Hematopoietic multipotent progenitor cell treated with erythropoietin and hydrocortisone succinate and interleukin-3 and kit ligand, for 15 days (in vitro differentiated cells): ENCODE measurements at regions not wholly inside any gene's neighbourhood (a gene's known extent, or its start where the extent isn't known, plus 50 kb on each side); places are given as distances from the start of the nearest gene placed in this dataset.
"Not testable (repeated sequence)": the region's sequence is repeated elsewhere in the genome, so short reads cannot be mapped to it uniquely, and the experiment has no call there.

Experiments used
- DNase-seq: peaks from one replicate; pipeline ENCODE4 v3.0.0-alpha.2; 2015; ENCODE audit warnings: low spot score

DNA sequence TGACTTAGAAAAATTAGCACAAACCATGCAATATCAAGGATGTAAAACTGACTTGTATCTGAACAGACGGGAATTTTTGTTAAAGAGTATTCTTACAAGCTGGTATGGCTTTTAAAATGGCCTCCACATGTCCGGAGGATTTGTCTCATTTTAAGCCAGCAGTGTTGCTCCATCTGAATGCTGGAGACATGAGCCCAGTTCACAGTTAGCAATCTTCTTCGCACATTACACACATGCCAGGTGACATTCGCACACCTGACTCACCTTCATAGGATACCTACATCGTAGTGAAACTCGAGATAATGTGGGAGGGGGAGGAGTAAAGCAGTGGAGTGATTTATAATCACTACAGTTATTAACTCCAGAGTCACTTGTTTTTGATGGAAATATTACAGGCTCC is 231.8 kb upstream of the RBBP8 start:
- DNase-seq: no peak

DNA sequence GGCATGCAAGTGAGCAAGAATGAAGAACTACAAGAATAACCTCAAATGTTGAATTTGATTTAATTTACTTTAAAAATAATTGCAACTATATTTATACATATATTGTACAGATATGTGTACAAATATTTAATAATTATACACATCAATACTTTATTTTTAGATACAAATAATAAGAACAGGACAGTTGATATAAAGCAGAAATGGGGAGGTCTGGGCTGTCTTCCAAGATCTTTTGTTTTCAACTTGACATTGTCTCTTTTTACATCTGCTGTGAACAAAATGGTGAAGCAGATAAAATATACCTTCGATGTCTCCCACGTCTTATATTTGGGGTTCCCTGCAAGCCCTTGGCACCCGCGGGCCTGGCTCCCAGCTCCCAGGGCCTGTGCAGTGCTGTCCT is 231.3 kb upstream of the RBBP8 start:
- no peak for DNase-seq

DNA sequence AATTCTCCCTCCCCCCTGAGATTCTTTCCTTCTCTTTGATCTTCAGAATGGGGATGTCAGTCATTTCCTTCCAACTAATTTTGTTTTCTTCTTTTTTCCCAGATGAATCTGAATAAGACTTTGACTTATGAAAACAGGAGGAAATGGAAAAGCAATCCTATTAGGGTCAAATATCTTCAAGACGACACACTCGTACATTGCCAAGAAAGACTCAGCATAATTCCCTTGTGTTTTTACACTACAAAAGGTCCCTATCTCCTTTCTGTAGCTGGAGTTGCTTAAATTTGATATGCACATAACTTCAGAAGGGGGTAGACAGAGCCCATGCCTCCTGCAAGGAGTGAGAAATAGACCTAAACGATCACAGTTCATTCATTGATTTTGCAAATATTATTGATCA is 230.3 kb upstream of the RBBP8 start:
- no peak for DNase-seq

DNA sequence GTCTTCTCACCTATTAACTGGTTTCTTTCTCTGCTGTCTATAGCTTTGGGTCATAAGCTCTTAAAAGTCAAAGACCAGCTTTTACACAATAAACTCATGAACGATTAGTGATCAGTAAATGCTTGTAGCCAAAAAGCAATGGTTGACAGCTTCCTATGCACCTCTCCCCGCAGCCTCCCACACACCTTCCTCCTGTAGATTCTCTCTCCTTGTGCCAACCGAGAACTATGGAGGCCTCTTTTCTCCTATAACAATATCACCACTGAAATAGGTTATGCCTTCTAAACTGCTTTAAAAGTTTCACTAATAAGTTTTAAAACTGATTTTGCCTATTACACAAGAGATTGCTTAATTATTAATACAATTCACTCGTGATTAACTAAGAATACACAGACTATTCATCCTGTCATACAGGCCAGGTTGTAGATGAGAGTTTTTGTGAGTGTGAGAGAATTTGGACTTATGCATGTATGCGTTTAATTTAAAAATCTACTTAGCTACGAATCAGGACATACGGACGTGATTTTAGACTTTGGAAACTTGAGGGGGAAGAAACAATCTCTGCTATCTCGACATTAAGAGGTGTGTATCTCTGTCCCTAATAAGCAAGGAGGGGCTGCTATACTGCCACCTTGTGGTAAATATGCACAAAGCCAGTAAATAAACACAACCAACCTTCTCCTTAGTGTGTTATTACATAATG is 229.1 kb upstream of the RBBP8 start:
- DNase-seq: peak; percentile 46

DNA sequence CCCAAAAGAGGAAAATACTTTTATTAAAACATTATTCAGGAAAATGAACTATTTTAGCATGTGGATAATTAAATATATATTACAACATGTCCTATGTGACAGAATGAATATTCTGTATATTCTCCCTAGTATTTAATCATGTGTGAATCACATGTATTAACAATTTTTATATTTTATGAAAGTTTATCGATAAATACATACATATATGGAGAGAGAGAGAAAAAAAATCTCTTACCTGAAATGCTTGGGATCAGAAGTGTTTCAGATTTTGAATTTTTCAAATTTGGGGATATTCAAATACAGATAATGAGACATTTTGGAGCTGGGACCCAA is 228.6 kb upstream of the RBBP8 start:
- DNase-seq: no peak

DNA sequence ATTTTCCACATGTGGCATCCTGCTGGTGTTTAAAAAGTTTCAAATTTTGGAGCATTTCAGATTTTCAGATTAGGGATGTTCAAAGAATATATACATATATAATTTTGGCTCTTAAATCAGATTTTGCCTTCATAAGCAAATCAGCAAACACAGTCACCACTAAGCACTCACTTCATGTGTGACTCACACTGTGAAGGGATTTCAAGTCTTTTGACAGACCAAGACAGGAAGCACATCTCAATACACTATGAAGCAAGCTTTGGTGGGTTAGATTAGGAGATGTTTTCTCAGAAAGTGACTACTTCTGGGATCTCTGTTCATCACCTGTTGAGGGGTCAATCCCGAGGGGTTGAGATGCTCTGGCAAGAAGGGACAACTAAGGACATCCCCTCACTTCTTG is 227.8 kb upstream of the RBBP8 start:
- DNase-seq: no peak

DNA sequence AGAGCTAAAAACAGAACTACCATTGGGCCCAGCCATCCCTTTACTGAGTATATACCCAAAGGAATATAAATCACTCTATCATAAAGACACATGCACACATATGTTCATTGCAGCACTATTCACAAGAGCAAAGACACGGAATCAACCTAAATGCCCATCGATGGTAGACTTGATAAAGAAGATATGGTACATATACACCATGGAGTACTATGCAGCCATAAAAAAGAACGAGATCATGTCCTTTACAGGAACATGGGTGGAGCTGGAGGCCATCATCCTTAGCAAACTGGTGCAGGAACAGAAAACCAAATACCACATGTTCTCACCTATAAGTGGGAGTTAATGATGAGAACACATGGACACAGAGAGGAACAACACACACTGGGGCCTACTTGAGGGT is 227.1 kb upstream of the RBBP8 start:
- DNase-seq: not testable (repeated sequence)

DNA sequence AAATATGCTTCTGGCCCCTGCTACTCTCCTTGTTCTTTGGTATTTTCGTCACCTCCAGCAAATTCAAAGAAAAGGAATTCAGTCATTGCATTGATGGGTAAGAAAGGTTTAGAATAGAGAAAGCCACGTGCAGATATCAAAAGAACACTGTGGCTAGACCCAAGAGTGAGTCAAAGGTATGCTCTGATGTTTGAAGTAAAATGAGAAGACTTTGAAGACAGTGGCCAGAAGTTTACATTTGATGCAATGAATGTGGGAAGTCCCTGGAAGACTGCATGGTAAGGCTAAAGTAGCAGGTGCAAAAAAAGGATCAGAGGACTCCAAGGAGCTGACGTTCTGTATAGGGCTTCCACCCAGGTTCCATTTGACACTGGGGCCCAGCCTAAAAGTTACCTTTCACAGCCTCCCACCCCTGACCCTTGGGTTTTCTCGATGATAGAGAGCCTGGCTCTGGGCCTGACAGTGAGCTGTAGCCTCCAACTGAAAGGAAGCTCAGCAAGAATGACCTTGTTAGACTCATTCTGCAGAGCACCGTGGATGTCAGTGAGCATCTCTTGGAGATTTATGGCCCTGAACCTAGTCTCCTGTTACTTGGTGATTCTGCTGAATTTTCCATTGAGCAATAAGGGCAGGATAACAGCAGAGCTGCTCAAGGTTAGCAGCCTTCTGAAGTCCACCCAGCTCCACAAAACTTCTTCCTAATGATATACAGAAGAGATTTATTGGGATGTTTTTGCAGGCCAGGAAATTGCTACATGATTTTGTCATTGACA is 223.7 kb upstream of the RBBP8 start:
- DNase-seq: no peak

DNA sequence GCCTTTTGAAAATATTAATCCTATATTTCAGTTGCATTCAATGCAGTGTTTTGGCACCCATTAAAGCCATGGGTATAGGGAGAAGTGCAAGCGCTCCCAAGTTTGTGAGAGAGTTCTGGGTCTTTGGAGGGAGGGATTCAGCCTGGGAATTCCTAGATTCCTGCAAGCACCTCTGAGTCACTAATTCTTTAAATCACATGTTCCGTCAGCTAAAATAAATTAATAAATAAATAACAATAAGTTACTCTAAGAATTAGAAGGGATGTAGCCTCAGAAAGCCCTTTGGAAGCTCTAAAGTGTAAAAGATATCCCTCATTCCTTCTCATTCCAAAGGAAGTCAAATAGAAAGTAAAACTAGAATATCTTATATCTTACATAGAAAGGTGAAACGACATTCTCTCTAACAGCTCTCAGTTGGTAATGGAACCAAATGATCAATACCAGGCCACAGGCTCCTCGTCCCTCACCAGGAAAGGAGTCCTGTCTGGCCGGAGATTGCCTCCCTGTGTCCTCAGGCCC is 222.4 kb upstream of the RBBP8 start:
- no peak for DNase-seq

DNA sequence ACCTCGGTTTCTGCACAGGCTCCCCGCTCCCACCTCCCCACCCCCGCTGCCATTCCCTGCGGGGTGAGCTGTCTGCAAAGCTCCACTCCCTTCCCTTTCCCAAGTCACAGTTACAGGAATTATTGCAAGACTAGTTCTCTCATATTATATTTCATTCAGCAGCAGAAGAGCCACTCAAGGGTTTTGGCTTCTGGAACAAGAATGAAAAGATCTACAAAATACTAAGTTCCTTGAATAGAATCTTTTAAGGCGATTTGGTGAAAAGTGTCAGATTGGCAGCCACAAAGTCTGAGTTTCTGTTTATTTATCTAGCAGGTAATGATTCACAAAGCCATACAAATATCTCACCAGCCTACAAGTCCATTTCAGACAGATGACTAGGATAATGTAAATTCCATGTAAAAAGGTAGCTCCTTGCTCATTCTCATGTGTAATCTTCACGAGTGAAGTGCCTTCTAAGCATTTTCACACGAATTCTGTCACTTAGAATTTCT is 221.9 kb upstream of the RBBP8 start:
- no peak for DNase-seq

DNA sequence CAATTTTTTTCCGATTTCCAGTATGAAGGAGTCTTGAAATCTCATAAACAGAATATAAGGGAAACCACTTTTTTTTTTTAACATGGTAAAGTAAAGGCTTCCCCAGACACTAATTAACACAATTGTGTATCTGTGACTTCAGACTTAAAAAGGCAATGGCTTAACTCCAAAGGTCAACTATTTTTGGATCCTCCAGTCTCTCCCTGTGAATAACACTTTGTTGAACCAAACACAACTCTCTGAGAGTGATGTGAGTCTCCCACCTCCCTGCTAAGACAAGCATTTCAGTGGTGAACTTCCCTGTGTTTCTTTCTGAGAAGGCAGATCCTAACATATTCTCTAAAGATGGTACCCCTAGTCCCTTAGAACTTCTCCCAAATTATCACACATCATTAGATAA is 219.6 kb upstream of the RBBP8 start:
- no peak for DNase-seq

DNA sequence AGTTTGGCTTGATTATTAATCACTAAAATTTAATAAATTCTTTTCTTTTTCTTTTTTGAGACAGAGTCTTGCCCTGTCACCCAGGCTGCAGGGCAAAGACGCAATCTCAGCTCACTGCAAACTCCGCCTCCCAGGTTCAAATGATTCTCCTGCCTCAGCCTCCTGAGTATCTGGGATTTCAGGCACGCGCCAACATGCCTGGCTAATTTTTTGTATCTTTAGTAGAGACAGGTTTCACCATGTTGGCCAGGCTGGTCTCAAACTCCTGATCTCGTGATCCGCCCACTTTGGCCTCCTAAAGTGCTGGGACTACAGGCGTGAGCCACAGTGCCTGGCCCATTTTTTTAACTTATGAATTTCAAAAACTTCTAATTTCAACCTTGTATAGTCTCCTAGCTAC is 215.6 kb upstream of the RBBP8 start:
- DNase-seq: not testable (repeated sequence)

DNA sequence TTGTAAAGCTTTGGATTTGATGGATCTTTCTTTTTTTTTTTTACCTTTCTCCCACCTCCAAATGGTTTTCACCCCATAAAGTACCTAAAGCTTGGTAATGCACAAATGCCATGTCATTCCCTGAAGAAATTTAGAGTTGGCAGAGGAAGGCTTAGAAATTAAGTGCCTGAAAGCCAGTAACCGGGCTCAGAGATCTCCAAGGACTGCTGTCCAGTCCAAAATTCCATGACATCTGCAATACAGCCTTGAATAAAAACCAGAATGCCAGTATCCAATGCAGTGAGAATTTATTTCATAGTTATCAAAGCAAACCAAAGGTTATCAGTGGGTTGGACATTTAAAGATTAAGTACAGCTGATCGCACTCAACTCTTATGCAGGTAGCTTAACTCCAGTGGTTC is 209.9 kb upstream of the RBBP8 start:
- DNase-seq: no peak

DNA sequence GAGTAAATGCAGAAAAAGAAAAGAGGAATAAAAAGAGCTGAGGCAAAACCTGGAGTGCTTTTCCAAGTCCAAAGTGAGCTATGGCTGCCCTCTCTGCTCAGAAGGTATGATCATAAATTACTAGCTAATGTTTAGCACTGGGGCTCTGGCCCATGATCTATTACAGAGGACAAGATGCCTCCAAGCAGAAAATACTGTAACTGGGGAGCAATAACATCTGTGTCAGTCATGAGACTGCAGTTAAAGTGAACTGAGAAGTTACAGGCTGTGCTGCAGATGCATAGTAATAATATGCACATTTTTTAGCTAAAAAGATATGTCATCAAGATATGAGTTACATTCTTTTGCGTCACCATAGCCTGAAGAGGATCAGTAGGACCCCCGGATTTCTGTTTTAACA is 209.4 kb upstream of the RBBP8 start:
- DNase-seq: no peak

DNA sequence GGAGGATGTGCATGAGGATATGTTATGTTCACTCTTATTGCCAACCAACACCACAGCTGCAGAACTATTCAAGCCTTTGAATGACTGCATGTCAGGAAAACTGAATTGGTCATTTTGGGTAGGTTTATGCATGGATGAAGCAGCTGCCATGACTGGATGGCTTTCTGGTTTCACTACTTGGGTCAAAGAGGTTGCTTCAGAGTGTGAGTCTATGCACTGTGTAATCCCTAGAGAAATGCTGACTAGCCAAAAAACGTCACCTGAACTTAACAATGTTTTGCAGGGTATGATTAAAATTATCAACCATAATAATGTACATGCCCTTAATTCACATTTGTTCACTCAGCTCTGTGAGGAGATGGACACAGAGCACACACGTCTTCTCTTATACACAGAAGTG is 206.7 kb upstream of the RBBP8 start:
- no peak for DNase-seq

DNA sequence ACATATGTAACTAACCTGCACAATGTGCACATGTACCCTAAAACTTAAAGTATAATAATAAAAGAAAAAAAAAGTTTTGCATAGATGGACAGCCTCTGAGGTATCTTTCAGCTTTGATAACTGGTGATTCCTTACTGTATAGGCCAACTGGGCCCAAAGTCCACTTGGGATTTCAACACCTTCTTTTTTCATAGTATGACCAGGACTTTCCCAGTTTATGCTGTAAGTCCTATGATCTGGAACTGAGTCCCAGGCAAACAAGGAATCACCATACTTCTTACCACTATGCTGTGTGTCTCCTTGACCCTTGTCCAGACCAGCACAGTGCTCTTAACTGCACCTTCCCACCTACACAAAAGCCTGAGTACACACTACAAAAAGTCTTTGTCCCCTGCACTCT is 205.1 kb upstream of the RBBP8 start:
- no peak for DNase-seq

DNA sequence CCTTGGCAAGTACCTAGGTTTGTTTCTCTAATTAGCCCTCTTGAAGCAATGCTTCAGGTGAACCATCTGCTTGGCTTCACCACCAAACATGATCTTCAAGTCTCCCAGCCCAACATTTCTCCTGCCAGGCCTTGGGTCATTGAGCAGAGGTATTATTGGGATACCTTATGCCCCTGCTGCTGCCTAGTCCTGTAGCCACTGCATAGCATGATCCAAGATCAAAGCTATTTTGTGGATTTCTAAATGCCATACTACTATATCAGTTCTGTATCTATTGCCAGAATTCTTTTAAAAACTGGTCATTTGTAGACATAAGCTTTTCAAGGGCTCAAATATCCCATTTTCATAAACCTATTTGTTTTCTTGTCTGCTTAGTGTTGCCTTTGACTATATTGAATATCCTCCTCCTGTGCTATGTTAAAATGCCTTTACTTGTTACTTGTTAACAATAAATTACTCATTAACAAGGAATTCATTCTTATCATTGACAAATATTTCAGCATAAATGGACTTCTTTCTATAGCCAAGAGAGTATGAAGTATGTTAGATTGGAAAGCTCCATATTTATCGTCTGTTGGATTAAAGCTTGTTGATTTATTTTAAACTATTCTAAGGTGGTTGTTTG is 204.5 kb upstream of the RBBP8 start:
- DNase-seq: no peak

DNA sequence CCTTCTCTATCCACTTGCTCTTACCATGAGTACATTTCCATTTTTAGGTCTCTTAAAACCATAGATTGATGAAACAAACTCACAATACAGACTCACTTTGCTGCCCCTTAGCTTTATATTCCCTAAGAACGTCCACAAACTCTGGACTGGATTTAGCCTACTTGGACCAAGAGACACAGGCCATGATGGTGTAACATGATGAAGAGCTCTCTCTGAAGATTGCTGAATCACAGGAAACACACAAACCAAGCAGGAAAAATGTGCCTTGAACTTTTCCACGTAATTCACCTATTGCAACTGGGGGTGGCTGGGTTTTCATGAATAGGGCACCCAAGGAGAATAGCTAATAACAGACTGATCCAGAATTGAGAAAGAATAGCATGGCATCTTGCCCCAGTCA is 201.7 kb upstream of the RBBP8 start:
- no peak for DNase-seq

DNA sequence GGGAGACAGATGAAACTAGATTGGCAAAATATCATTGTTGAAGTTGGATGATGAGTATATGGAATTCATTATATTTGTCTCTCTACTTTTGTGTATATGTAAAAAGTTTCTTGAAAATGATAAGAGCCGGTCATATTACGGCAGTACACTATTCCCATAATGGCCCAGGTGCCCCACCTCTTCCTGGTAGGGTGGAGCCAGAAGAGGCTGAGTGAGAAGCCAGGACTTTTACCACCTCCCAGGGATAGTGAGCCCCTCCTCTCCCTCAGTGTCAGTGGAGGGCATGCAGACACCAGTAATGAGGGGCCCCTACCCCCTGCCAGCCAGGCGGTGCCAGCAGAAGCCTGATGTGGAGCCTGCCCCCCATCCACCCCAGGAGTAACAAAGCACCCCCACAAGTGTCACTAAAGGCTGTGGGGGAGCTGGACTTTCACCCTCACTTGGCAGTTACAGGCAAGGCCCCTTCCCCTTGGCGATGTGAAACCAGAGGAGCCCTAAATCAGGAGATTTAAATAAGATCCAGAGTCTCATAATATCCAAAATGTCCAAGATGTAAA is 198.9 kb upstream of the RBBP8 start:
- no peak for DNase-seq

DNA sequence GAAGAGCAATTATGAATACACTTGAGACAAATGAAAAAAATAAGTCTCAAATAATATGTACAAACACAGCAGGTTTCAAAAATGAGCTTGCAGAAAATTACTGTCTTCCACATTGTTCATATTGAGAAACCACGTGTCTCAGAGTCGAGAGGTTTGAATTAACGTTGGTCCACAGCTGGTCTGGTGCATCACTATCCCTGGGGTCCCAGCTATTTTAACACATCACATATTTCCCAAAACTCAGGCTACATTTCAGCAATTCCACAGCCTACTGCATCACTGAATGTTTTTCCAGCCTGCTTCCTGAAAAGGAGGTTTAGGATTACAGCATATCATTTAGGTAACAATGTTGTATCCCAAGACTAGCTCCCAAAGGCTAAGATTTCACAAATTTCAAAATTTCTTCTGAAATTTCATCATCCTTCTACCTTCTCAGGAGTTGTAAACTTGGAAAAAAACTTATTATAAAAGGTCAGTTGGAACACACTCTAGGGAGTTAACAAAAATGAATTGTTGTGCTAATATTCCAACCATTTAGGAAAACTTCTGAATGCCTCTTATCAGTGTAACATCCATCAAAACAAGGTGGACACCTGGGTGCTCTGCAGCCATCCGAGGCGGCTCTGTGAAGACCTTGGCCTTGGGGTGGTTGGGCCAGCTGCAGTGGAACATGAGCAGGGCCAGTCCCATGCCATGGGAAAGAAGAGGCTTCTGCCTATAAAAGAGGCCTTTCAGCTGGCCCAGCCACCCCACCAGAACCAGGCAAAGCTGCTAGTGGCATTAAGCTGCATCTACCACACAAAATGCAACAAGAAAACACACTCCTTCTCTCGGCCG is 198.1 kb upstream of the RBBP8 start:
- no peak for DNase-seq

DNA sequence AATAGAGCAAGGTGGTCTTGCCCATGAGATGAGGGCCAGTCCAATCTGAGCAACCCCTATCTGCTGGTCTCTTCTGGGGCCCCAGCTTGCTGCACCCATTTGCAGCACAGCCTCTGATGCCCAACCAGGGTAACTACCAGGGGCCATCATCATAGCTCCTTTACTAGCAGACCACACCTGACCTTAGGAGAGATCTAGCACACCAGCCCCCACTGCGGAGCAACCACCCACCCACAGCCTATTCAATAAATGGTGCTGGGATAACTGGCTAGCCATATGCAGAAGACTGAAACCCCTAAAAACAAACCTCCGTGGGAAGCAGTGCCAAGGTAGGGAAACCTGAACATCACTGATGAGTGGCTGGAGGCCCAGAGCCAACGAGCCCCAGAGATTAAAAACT is 196.1 kb upstream of the RBBP8 start:
- DNase-seq: no peak

DNA sequence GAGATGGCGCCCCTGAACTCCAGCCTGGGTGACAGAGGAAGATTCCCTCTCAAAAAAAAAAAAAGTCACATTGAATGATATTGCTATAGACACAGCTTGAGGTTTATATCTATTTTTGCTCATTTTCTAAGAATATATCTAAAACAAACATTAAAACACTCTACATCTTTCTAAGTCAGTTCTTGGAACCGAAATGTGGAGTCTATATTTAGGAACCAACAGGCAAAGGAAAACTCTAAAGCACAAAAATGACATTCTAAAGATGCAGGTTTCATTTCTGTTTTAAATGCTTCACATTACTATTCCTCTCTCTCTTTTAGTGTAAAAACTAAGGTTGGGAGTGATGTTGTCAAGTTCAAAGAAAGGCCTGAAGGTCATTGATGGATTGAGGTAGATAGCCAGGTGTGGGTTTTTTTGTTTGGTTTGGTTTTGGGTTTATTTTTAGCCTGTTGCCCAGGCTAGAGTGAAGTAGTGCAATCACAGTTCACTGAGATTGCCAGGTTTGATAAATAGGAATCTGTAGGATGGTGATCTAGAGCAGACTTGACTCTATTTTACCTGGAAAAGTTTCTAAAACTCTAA is 194.0 kb upstream of the RBBP8 start:
- DNase-seq: no peak
